GM19397 (cell line): ENCODE measurements at regions not wholly inside any gene's neighbourhood (a gene's known extent, or its start where the extent isn't known, plus 50 kb on each side); places are given as distances from the start of the nearest gene placed in this dataset.

ENCODE experiments used
- ATAC-seq: cut with Tn5 transposase; IDR thresholded peaks from one replicate; pipeline ENCODE4 v1.9.1; 2021; ENCODE audit warnings: mild to moderate bottlenecking, moderate library complexity; ENCODE audit not compliant: unreplicated experiment

GRCh38 chr15:98187549-98187948 is 227.0 kb downstream of the ARRDC4 start:
- no peak for ATAC-seq

- ATAC-seq, result no peak
Observed at GRCh38 chr15:98190914-98191313, 230.4 kb downstream of the ARRDC4 start.

- no peak for ATAC-seq
Observed at GRCh38 chr15:98195796-98196195, 235.3 kb downstream of the ARRDC4 start.

- no peak for ATAC-seq
Observed at GRCh38 chr15:98196371-98196770, 235.9 kb downstream of the ARRDC4 start.

- no peak for ATAC-seq
Observed at GRCh38 chr15:98202256-98202655, 241.8 kb downstream of the ARRDC4 start.

GRCh38 chr15:98203872-98204660 is 243.6 kb downstream of the ARRDC4 start:
- ATAC-seq, result no peak

GRCh38 chr15:98207928-98208327 is 247.4 kb downstream of the ARRDC4 start:
- ATAC-seq, result no peak

GRCh38 chr15:98213346-98213979 is 253.0 kb downstream of the ARRDC4 start:
- no peak for ATAC-seq

GRCh38 chr15:98216166-98216565 is 255.7 kb downstream of the ARRDC4 start:
- no peak for ATAC-seq

- no peak for ATAC-seq
Observed at GRCh38 chr15:98217356-98217755, 256.9 kb downstream of the ARRDC4 start.

- ATAC-seq, result no peak
Observed at GRCh38 chr15:98221144-98221543, 260.6 kb downstream of the ARRDC4 start.

- no peak for ATAC-seq
Observed at GRCh38 chr15:98221577-98221976, 261.1 kb downstream of the ARRDC4 start.

GRCh38 chr15:98226149-98226548 is 265.6 kb downstream of the ARRDC4 start:
- ATAC-seq, result no peak

GRCh38 chr15:98226578-98226977 is 266.1 kb downstream of the ARRDC4 start:
- ATAC-seq, result no peak

GRCh38 chr15:98228846-98229245 is 268.3 kb downstream of the ARRDC4 start:
- no peak for ATAC-seq

- no peak for ATAC-seq
Observed at GRCh38 chr15:98230975-98231374, 270.5 kb downstream of the ARRDC4 start.

- ATAC-seq, result no peak
Observed at GRCh38 chr15:98231696-98232440, 271.4 kb downstream of the ARRDC4 start.

GRCh38 chr15:98232761-98233160 is 272.3 kb downstream of the ARRDC4 start:
- ATAC-seq, result no peak

- ATAC-seq, result no peak
Observed at GRCh38 chr15:98233873-98234272, 273.4 kb downstream of the ARRDC4 start.

GRCh38 chr15:98240303-98240702 is 279.8 kb downstream of the ARRDC4 start:
- ATAC-seq, result no peak

GRCh38 chr15:98241032-98241554 is 280.6 kb downstream of the ARRDC4 start:
- no peak for ATAC-seq

GRCh38 chr15:98257290-98257689 is 296.8 kb downstream of the ARRDC4 start:
- no peak for ATAC-seq
